HG02840 (cell line): ENCODE measurements at regions not wholly inside any gene's neighbourhood (a gene's known extent, or its start where the extent isn't known, plus 50 kb on each side); places are given as distances from the start of the nearest gene placed in this dataset.

Experiments
- ATAC-seq: cut with Tn5 transposase; IDR thresholded peaks from one replicate; pipeline ENCODE4 v1.9.1; 2021; ENCODE audit warnings: mild to moderate bottlenecking, moderate library complexity, moderate number of reproducible peaks; ENCODE audit not compliant: unreplicated experiment, low FRiP score

GRCh38 chr4:160848489-160848888, 1315.3 kb downstream of the FSTL5 start:
- ATAC-seq: no peak

- ATAC-seq: no peak
Measured at GRCh38 chr4:160848901-160849760, 1314.7 kb downstream of the FSTL5 start.

DNA sequence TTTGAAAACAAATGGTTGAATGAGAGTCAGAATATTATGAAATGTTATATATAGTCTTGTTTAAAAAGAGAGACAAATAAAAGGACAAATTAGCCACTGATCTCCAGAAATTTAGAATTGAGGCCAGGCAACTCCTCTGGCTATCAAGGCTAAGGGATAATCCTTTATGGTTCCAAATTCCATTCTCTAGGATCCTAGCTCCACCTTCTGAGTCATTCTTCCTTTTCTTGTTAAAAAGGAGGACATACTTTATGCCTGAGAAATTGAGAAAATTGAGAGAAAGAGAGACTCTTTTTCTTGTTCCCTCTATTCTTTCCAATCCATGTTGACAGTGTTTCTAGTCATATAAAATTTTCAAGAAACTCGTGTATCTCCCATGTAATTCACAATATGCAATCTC, 1299.5 kb downstream of the FSTL5 start:
- no peak for ATAC-seq

DNA sequence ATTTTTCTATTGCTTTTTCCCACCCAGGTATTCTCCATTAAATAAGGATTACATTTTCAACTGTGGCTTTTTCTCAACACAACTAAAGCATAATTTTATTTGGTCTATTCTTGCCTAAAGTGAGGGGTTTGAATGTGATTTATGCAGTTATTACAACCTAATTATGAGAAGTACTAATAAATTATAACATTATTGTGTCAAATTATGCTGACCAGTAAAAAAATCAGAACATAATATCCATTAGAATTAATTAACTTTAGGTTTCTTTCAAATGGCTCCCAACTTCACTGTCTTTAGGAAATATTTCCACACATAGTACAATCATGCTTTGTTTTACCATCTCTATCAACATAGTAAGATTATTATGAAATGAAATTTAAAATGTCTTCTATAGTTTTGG, 1293.9 kb downstream of the FSTL5 start:
- ATAC-seq: no peak

GRCh38 chr4:160872491-160872890, 1291.3 kb downstream of the FSTL5 start:
- no peak for ATAC-seq

GRCh38 chr4:160877087-160877790, 1286.6 kb downstream of the FSTL5 start:
- no peak for ATAC-seq

DNA sequence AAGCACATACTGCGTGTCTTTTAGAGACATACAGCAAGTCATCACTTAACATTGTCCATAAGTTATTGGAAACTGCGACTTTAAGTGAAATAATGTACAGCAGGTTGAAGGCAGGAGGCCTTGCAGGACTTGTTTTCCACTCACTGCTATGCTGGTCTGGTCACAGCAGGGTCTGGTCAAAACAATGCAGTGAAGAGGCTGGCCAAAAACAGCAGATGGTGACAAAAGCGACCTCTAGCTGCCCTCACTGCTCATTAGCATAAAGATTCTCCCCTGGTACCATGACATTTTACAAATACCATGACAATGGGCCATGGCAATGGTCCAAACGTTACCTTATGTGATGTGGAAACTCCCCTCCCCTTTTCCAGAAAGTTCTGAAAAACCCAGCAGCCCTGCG, 1283.6 kb downstream of the FSTL5 start:
- no peak for ATAC-seq

- no peak for ATAC-seq
Measured at GRCh38 chr4:160887668-160888067, 1276.1 kb downstream of the FSTL5 start.

DNA sequence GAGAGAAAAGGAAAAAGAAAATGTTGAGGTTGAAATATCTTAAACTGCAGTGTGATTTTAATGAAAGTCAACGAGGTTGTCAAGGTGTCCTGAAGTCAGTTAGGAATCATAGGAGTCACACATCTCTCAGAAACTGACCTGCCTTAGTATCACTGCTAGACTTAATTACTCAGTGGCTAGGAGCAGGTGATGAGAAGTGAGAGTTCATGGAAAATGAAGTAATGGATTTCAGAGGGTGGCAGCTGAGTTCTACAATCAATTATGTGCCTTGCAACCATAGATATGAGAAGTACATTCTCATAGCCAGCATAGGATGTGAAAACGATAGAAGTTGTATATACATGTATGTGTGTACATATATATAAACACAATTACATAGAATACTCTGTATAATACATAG, 1269.7 kb downstream of the FSTL5 start:
- no peak for ATAC-seq

DNA sequence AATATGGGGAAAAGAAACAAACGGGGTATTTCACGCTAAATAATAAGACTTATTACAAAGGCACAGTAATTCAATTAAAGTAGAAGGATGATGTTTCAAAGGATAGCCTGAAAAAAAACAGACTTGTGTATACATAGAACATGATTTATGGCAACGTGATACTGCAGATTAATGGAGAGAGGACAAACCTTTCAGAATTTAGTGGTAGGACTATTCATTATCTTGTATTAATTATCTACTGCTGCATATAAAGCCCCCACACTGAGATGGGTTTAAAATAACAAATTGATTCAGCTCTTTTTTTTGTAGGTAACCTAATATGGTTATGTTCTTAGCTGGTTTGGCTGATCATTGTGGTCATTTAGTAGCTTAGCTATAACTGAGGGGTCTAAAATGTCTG, 1269.0 kb downstream of the FSTL5 start:
- no peak for ATAC-seq

DNA sequence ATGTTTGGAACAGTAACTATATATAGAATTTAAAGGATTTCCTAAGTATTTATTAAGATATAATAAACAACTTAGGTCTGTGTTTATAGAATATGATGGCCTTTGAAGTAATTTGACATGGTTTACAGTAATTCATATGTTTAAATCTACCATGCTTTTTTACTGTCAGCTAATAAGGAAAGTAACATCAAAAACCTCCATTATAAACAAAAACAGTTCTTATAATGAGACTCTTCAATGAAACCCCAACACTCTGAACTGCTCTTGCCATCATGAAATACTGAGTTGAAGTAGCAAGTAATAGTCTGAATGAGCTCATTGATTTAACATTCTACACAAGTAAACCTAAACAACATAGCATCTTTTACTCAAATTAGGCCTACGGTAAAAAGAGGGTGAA, 1236.5 kb downstream of the FSTL5 start:
- no peak for ATAC-seq

DNA sequence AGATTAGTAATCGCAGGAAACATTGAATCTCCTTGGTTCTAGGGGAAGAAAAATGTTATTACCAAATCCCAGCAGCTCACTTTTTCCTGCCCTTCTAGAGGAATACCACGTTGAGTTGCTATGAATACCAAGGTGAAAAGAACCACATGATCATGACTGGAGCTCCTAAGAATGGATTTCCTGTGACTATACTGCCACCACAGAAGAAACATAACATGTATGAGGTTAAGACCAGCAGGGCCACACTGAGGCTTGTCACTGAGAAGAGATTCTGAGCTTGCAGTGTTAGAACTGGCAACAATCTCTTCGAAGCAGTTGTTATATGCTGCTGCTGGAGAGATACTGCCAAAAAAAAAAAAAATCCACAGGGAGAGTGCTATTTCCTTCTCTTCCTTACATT, 1235.3 kb downstream of the FSTL5 start:
- no peak for ATAC-seq

DNA sequence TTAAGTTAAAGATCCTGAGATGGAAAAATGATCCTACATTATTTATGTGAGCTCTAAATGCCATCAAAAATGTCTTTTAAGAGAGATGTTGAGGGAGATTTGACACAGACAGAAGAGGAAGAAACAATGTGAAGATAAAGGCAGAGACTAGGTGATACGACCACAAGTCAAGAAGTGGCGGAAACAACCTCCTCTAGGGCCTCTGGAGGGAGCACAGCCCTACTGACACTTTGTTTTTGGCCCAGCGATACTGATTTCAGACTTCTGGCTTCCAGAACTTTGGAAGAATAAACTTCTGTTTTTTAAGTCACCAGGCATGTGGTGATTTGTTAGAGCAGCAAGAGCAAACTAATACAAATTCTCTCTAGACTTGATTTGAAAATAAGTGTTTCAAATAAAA, 1216.1 kb downstream of the FSTL5 start:
- no peak for ATAC-seq

DNA sequence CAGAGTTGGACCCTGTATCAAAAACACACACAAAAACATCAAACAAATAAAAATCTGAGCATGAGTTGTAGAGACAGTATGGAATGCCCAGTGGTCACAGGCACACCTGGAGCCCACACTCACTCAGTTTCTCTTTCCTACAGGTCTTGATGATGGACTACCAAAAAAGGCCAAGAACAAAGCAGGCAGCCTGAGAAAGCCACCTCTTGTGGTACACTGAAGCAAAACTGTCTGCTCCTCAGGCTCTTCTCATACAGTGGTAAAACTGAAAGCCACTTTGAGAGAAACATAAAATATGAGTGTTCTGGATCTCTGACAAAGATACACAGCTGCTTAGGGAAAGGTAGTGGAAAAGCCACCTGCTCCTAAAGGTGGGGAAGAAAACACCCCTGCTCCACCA, 1206.9 kb downstream of the FSTL5 start:
- no peak for ATAC-seq

GRCh38 chr4:160969925-160970324, 1193.9 kb downstream of the FSTL5 start:
- no peak for ATAC-seq

GRCh38 chr4:160980091-160980490, 1183.7 kb downstream of the FSTL5 start:
- no peak for ATAC-seq

- ATAC-seq: no peak
Measured at GRCh38 chr4:160981083-160981482, 1182.7 kb downstream of the FSTL5 start.

GRCh38 chr4:160983035-160983434, 1180.8 kb downstream of the FSTL5 start:
- ATAC-seq: no peak

- no peak for ATAC-seq
Measured at GRCh38 chr4:161002386-161002785, 1161.4 kb downstream of the FSTL5 start.

DNA sequence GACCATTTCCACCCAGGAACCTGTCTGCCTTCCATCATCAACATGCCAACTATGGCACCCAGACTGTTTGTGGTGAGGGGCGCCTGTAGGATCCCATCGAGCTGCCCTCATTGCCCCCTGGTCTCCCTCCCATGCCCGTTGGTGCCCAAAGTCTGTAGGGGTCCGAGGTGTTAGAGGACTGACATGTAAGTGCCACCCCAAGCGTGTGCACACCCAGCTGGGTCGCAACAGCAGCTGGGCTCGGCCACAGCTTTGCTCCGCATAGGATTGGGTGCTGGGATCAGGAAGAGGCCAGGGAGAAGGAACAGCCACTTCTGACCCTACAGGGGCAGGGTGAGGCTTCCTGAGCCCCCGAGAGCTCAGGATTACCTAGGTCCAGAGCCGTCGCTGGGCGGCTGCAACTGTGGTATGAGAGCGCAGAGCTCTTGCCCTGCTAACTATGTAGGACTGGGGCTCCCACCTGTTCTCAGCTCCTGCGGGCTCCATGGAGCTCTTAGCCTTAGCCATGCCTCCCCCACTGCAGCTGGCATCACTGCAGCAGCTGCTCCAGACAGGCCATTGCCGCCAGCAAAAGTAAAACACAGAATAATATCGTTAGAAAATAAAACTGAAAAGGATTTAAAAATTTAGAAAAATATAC, 1160.3 kb downstream of the FSTL5 start:
- ATAC-seq: no peak

- ATAC-seq: no peak
Measured at GRCh38 chr4:161005746-161006145, 1158.1 kb downstream of the FSTL5 start.
